DMS153 treated with DMSO at 0.1 percent for 48 hours (cell line): ENCODE measurements at regions not wholly inside any gene's neighbourhood (a gene's known extent, or its start where the extent isn't known, plus 50 kb on each side); places are given as distances from the start of the nearest gene placed in this dataset.
"Not testable (repeated sequence)": the region's sequence is repeated elsewhere in the genome, so short reads cannot be mapped to it uniquely, and the experiment has no call there.

Source experiments
- DNase-seq: peaks from one replicate; lab custom pipeline; 2025; ENCODE audit not compliant: unreplicated experiment; lab: John Stamatoyannopoulos, UW

- no peak for DNase-seq
Measured at GRCh38 chr22:47435826-47436225, 673.4 kb downstream of the TBC1D22A start.

GRCh38 chr22:47435204-47435487, 672.7 kb downstream of the TBC1D22A start:
- no peak for DNase-seq

GRCh38 chr22:47434336-47435203, 672.1 kb downstream of the TBC1D22A start:
- no peak for DNase-seq

- no peak for DNase-seq
Measured at GRCh38 chr22:47433627-47434026, 671.2 kb downstream of the TBC1D22A start.

- no peak for DNase-seq
Measured at GRCh38 chr22:47432683-47433082, 670.2 kb downstream of the TBC1D22A start.

GRCh38 chr22:47423861-47424820, 661.7 kb downstream of the TBC1D22A start:
- DNase-seq, result no peak

GRCh38 chr22:47423266-47423665, 660.8 kb downstream of the TBC1D22A start:
- DNase-seq, result no peak

GRCh38 chr22:47422736-47423135, 660.3 kb downstream of the TBC1D22A start:
- no peak for DNase-seq

GRCh38 chr22:47421846-47422245, 659.4 kb downstream of the TBC1D22A start:
- DNase-seq, result no peak

GRCh38 chr22:47420211-47420610, 657.8 kb downstream of the TBC1D22A start:
- DNase-seq, result no peak

- no peak for DNase-seq
Measured at GRCh38 chr22:47419239-47419638, 656.8 kb downstream of the TBC1D22A start.

- DNase-seq, result no peak
Measured at GRCh38 chr22:47417699-47418098, 655.2 kb downstream of the TBC1D22A start.

GRCh38 chr22:47411006-47411405, 648.6 kb downstream of the TBC1D22A start:
- DNase-seq, result no peak

GRCh38 chr22:47409539-47410275, 647.3 kb downstream of the TBC1D22A start:
- no peak for DNase-seq

- no peak for DNase-seq
Measured at GRCh38 chr22:47408409-47408808, 646.0 kb downstream of the TBC1D22A start.

GRCh38 chr22:47407461-47408025, 645.1 kb downstream of the TBC1D22A start:
- no peak for DNase-seq

- no peak for DNase-seq
Measured at GRCh38 chr22:47406896-47407295, 644.4 kb downstream of the TBC1D22A start.

GRCh38 chr22:47406180-47406834, 643.9 kb downstream of the TBC1D22A start:
- DNase-seq, result no peak

- DNase-seq, result not testable (repeated sequence)
Measured at GRCh38 chr22:47405222-47405621, 642.8 kb downstream of the TBC1D22A start.

- no peak for DNase-seq
Measured at GRCh38 chr22:47402876-47403525, 640.6 kb downstream of the TBC1D22A start.
